H1 (cell line): ENCODE measurements at regions not wholly inside any gene's neighbourhood (a gene's known extent, or its start where the extent isn't known, plus 50 kb on each side); places are given as distances from the start of the nearest gene placed in this dataset.

Source experiments
- CTCF ChIA-PET: fragments of 300-600 bp; sonication (Branson Sonifier 250); formaldehyde crosslinking; loops from one replicate; lab custom pipeline; 2021; ENCODE audit not compliant: partially characterized antibody; lab: Charles Lee
- POLR2A ChIA-PET: fragments of 300-600 bp; sonication (Branson Sonifier 250); formaldehyde crosslinking; loops from one replicate; lab custom pipeline; 2021; ENCODE audit warnings: inconsistent platforms; ENCODE audit not compliant: partially characterized antibody; lab: Charles Lee
- DNase-seq, 2 experiments: peaks; one replicate each; pipeline versions ENCODE4 v3.0.0 to v3.0.0-alpha.2; 2010 to 2022; ENCODE audit warnings: low spot score in 2 of 2, low read depth in 1 of 2, mixed read lengths in 1 of 2
- FAIRE-seq: peaks from 2 replicates; lab custom pipeline; 2011; peaks lifted over from hg19 to GRCh38; lab: Jason Lieb, UNC
- H2AFZ ChIP-seq: 2 replicates; pipeline ENCODE4 v1.8.1; 2012; ENCODE audit warnings: low read length, inconsistent platforms
- H2AK5ac ChIP-seq: 2 replicates; pipeline ENCODE4 v1.6.1; 2013; ENCODE audit warnings: low read depth, low read length
- H2BK120ac ChIP-seq: replicated peaks from 2 replicates; pipeline ENCODE3; 2013; ENCODE audit warnings: low read depth, low read length, inconsistent platforms
- H2BK12ac ChIP-seq: 2 replicates; pipeline ENCODE4 v1.6.1; 2013; ENCODE audit warnings: low read depth, low read length
- H2BK15ac ChIP-seq: 2 replicates; pipeline ENCODE4 v1.6.1; 2013; ENCODE audit warnings: low read length
- H2BK20ac ChIP-seq: 2 replicates; pipeline ENCODE4 v1.6.1; 2013; ENCODE audit warnings: low read length
- H2BK5ac ChIP-seq: 2 replicates; pipeline ENCODE4 v1.6.1; 2013; ENCODE audit warnings: low read depth, low read length
- H3K14ac ChIP-seq: 2 replicates; pipeline ENCODE4 v1.6.1; 2013; ENCODE audit warnings: inconsistent platforms; ENCODE audit not compliant: insufficient read length
- H3K18ac ChIP-seq: 2 replicates; pipeline ENCODE4 v1.6.1; 2013; ENCODE audit warnings: low read length; ENCODE audit errors: extremely low read depth
- H3K23ac ChIP-seq: 2 replicates; pipeline ENCODE4 v1.6.1; 2013; ENCODE audit warnings: inconsistent platforms; ENCODE audit not compliant: insufficient read length
- H3K23me2 ChIP-seq: 2 replicates; pipeline ENCODE4 v1.6.1; 2013; ENCODE audit warnings: low read depth, low read length
- H3K27ac ChIP-seq: 2 replicates; pipeline ENCODE4 v1.6.1; 2011; ENCODE audit warnings: low read depth, low read length, inconsistent platforms
- H3K27me3 ChIP-seq, 4 experiments: replicated peaks in 1 of 4; 1 replicate in 1 of 4; 2 replicates in 3 of 4; pipeline versions ENCODE4 v1.6.1 to v1.8.1; 2011 to 2013; ENCODE audit warnings: low read length in 3 of 4, mild to moderate bottlenecking in 3 of 4, inconsistent platforms in 2 of 4, mixed read lengths in 2 of 4, moderate library complexity in 1 of 4; ENCODE audit not compliant: control insufficient read depth in 3 of 4, insufficient read depth in 3 of 4; ENCODE audit errors: extremely low read depth in 1 of 4
- H3K36me3 ChIP-seq, 4 experiments: 2 replicates each; pipeline versions ENCODE4 v1.6.1 to v1.8.1; 2011 to 2013; ENCODE audit warnings: mild to moderate bottlenecking in 4 of 4, low read length in 3 of 4, moderate library complexity in 2 of 4, control low read depth in 1 of 4, inconsistent platforms in 1 of 4; ENCODE audit not compliant: insufficient read depth in 4 of 4, control insufficient read depth in 2 of 4
- H3K4ac ChIP-seq: replicated peaks from 2 replicates; pipeline ENCODE3; 2013; ENCODE audit warnings: low read length, low read depth, mixed read lengths, inconsistent platforms; ENCODE audit not compliant: insufficient read length
- H3K4me1 ChIP-seq, 4 experiments: replicated peaks in 1 of 4; 1 replicate in 1 of 4; 2 replicates in 3 of 4; pipeline versions ENCODE4 v1.6.1 to v1.8.1; 2011 to 2013; ENCODE audit warnings: low read length in 3 of 4, inconsistent platforms in 2 of 4, mixed read lengths in 1 of 4; ENCODE audit not compliant: insufficient read depth in 4 of 4, control insufficient read depth in 3 of 4
- H3K4me2 ChIP-seq, 2 experiments: 2 replicates each; pipeline versions ENCODE4 v1.6.1 to v1.8.1; 2011 to 2013; ENCODE audit warnings: low read depth in 2 of 2, low read length in 2 of 2, control low read depth in 1 of 2, inconsistent platforms in 1 of 2, mild to moderate bottlenecking in 1 of 2; ENCODE audit not compliant: insufficient read depth in 1 of 2
- H3K4me3 ChIP-seq, 4 experiments: fragments of 200-600, 300-600 bp in 1 of 4; sonication (generic), shearing (Covaris generic), sonication (Bioruptor Twin) in 1 of 4; 2 replicates each; pipeline versions ENCODE4 v1.5.1 to v1.8.1; 2011 to 2016; ENCODE audit warnings: low read length in 4 of 4, low read depth in 3 of 4, control low read depth in 2 of 4, inconsistent platforms in 2 of 4, mild to moderate bottlenecking in 2 of 4, mixed read lengths in 1 of 4, moderate library complexity in 1 of 4; ENCODE audit not compliant: insufficient read depth in 2 of 4; ENCODE audit errors: extremely low read depth in 1 of 4
- H3K56ac ChIP-seq: replicated peaks from 2 replicates; pipeline ENCODE3; 2013; ENCODE audit warnings: low read depth, mild to moderate bottlenecking, mixed read lengths, low read length, inconsistent platforms; ENCODE audit not compliant: insufficient read length
- H3K79me1 ChIP-seq: 2 replicates; pipeline ENCODE4 v1.6.1; 2013; ENCODE audit warnings: low read depth, low read length, control low read depth
- H3K79me2 ChIP-seq, 2 experiments: 2 replicates each; pipeline versions ENCODE4 v1.6.1 to v1.8.1; 2012 to 2013; ENCODE audit warnings: low read length in 2 of 2, mild to moderate bottlenecking in 2 of 2, inconsistent platforms in 1 of 2; ENCODE audit not compliant: insufficient read depth in 2 of 2, control insufficient read depth in 1 of 2
- H3K9ac ChIP-seq, 4 experiments: replicated peaks in 1 of 4; 1 replicate in 1 of 4; 2 replicates in 3 of 4; pipeline versions ENCODE4 v1.6.1 to v1.8.1; 2011 to 2013; ENCODE audit warnings: low read depth in 3 of 4, low read length in 3 of 4, control low read depth in 2 of 4, mild to moderate bottlenecking in 2 of 4, moderate library complexity in 2 of 4, inconsistent platforms in 1 of 4; ENCODE audit errors: extremely low read depth in 1 of 4
- H3K9me3 ChIP-seq, 2 experiments: 2 replicates each; pipeline versions ENCODE4 v1.6.1 to v1.8.1; 2012 to 2013; ENCODE audit warnings: mild to moderate bottlenecking in 2 of 2, moderate library complexity in 2 of 2, control low read depth in 1 of 2, inconsistent platforms in 1 of 2, low read depth in 1 of 2, low read length in 1 of 2, mixed read lengths in 1 of 2; ENCODE audit not compliant: insufficient read depth in 2 of 2
- H4K20me1 ChIP-seq, 2 experiments: replicated peaks in 1 of 2; 2 replicates each; pipeline versions ENCODE3 to v1.8.1; 2011 to 2013; ENCODE audit warnings: inconsistent platforms in 2 of 2, low read length in 2 of 2, mild to moderate bottlenecking in 1 of 2; ENCODE audit not compliant: insufficient read depth in 2 of 2, control insufficient read depth in 1 of 2
- H4K5ac ChIP-seq: 2 replicates; pipeline ENCODE4 v1.6.1; 2013; ENCODE audit warnings: low read length, low read depth, mixed read lengths, inconsistent platforms; ENCODE audit not compliant: insufficient read length
- H4K8ac ChIP-seq: 2 replicates; pipeline ENCODE4 v1.8.0; 2013; ENCODE audit warnings: mild to moderate bottlenecking, moderate library complexity, low read length, inconsistent platforms; ENCODE audit not compliant: insufficient read depth; ENCODE audit errors: extremely low read depth
- H4K91ac ChIP-seq: replicated peaks from 2 replicates; pipeline ENCODE3; 2013; ENCODE audit warnings: low read length, mixed read lengths, inconsistent platforms; ENCODE audit not compliant: insufficient read length
- ASH2L ChIP-seq: fragments of 200-600, 300-600 bp; sonication (generic); IDR thresholded peaks from one replicate; pipeline ENCODE4 v1.7.1; 2017; ENCODE audit warnings: low read length
- BRCA1 ChIP-seq: IDR thresholded peaks from 2 replicates; pipeline ENCODE4 v1.6.1; 2012; ENCODE audit warnings: low read depth, low read length, improper control_type of control experiment
- CHD1 ChIP-seq: IDR thresholded peaks from 2 replicates; pipeline ENCODE4 v1.6.1; 2012; ENCODE audit warnings: low read depth, low read length, improper control_type of control experiment
- CTBP2 ChIP-seq: IDR thresholded peaks from 2 replicates; pipeline ENCODE4 v1.7.0; 2011; ENCODE audit warnings: borderline replicate concordance, mild to moderate bottlenecking, moderate library complexity, mixed read lengths, low read length; ENCODE audit not compliant: insufficient read depth, insufficient read length
- GABPA ChIP-seq: IDR thresholded peaks from 2 replicates; pipeline ENCODE4 v1.6.1; 2011; ENCODE audit warnings: mild to moderate bottlenecking, low read length, moderate library complexity, borderline replicate concordance; ENCODE audit not compliant: insufficient read depth
- GTF2F1 ChIP-seq: IDR thresholded peaks from 2 replicates; pipeline ENCODE4 v1.6.1; 2012; ENCODE audit warnings: low read depth, low read length, improper control_type of control experiment, borderline replicate concordance
- HDAC6 ChIP-seq: IDR thresholded peaks from one replicate; pipeline ENCODE4 v1.7.1; 2012; ENCODE audit warnings: low read depth, mild to moderate bottlenecking, inconsistent platforms, low read length, moderate library complexity
- KDM5A ChIP-seq: fragments of 200-600 bp; IDR thresholded peaks from 2 replicates; pipeline ENCODE4 v1.7.1; 2012; ENCODE audit warnings: mild to moderate bottlenecking, low read length, inconsistent platforms, mixed read lengths
- MAFK ChIP-seq: IDR thresholded peaks from 2 replicates; pipeline ENCODE4 v1.6.1; 2012; ENCODE audit warnings: low read depth, mild to moderate bottlenecking, improper control_type of control experiment, low read length
- SIN3A ChIP-seq, 2 experiments: IDR thresholded peaks in 1 of 2; conservative IDR thresholded peaks in 1 of 2; 2 replicates each; pipeline ENCODE4 v1.6.1; 2011 to 2012; ENCODE audit warnings: low read length in 2 of 2, improper control_type of control experiment in 1 of 2, low read depth in 1 of 2, mild to moderate bottlenecking in 1 of 2
- SIX5 ChIP-seq: IDR thresholded peaks from 2 replicates; pipeline ENCODE4 v1.6.1; 2011; ENCODE audit warnings: mild to moderate bottlenecking, low read depth, low read length
- SP4 ChIP-seq: IDR thresholded peaks from 2 replicates; pipeline ENCODE4 v1.6.1; 2012; ENCODE audit warnings: low read length, inconsistent platforms
- TAF1 ChIP-seq: IDR thresholded peaks from 2 replicates; pipeline ENCODE4 v1.6.1; 2011; ENCODE audit warnings: mild to moderate bottlenecking, low read depth, low read length
- USF2 ChIP-seq: IDR thresholded peaks from 2 replicates; pipeline ENCODE4 v1.6.1; 2011; ENCODE audit warnings: low read length, improper control_type of control experiment
- ZNF274 ChIP-seq: IDR thresholded peaks from 2 replicates; pipeline ENCODE4 v1.7.0; 2012; ENCODE audit warnings: low read length, borderline replicate concordance; ENCODE audit errors: extremely low read depth
- WGBS, 2 experiments: shearing (Covaris generic) in 1 of 2; methylation state at CpG; one replicate each; pipeline versions ENCODE4 v1.1.6 to v1.1.7; 2013 to 2015; ENCODE audit warnings: low lambda C conversion rate in 2 of 2, mixed read lengths in 2 of 2, inconsistent platforms in 1 of 2, low coverage in 1 of 2, missing lambda C conversion rate in 1 of 2; ENCODE audit not compliant: insufficient replicate concordance in 2 of 2, insufficient coverage in 1 of 2, insufficient read length in 1 of 2; ENCODE audit errors: extremely low coverage in 1 of 2, missing lambda C conversion rate in 1 of 2; 5-methylcytosine and 5-hydroxymethylcytosine counted together

- H3K79me1 ChIP-seq = no peaks in the 10 kb centered on the region
- H4K20me1 ChIP-seq = no peaks in the 10 kb centered on the region
- H4K5ac ChIP-seq = no peak overlapping the region
- no peaks in the 10 kb centered on the region for H3K79me2 ChIP-seq
- H3K27ac ChIP-seq = no peak overlapping the region
- H3K4me2 ChIP-seq = no peak overlapping the region
- H2BK120ac ChIP-seq = no peak overlapping the region
- ChIA-PET POLR2A (no interaction called here), CTCF (no interaction called here)
- H3K27me3 ChIP-seq = no peaks in the 10 kb centered on the region
- no peak overlapping the region for H3K9ac ChIP-seq
- no peak overlapping the region for H2BK15ac ChIP-seq
- H4K91ac ChIP-seq = no peak overlapping the region
- H2BK20ac ChIP-seq = no peak overlapping the region
- no peak overlapping the region for H3K14ac ChIP-seq
- DNase-seq (no peak), FAIRE-seq (no peak)
- no peak overlapping the region for H3K56ac ChIP-seq
- H4K8ac ChIP-seq = no peak overlapping the region
- H2BK12ac ChIP-seq = no peak overlapping the region
- H3K4me1 ChIP-seq = peaks cover 2 to 7% (median 2%) of the 10 kb centered on the region in 4 experiments; a peak in 4 of 7 replicates
- no peak overlapping the region for H3K4me3 ChIP-seq
- H3K18ac ChIP-seq = no peak overlapping the region
- H3K4ac ChIP-seq = no peak overlapping the region
- peak overlapping the region; percentile 51 for H2AFZ ChIP-seq
- 87% methylated on average over 11 of the region's 11 CpGs; no CpG with 5 or more reads in 1 of the 2 experiments for WGBS, 2 experiments
- H2AK5ac ChIP-seq = no peak overlapping the region
- H3K23me2 ChIP-seq = no peaks in the 10 kb centered on the region
- no peak overlapping the region for H2BK5ac ChIP-seq
- H3K23ac ChIP-seq = no peak overlapping the region
- H3K9me3 ChIP-seq = no peaks in the 10 kb centered on the region
- no peaks in the 10 kb centered on the region for H3K36me3 ChIP-seq
- TF ChIP-seq BRCA1 = no peak
- TF ChIP-seq CTBP2 = no peak
- TF ChIP-seq GABPA = no peak
- TF ChIP-seq MAFK = no peak
- no peak for TF ChIP-seq HDAC6
- no peak for TF ChIP-seq ZNF274
- TF ChIP-seq SIX5 = no peak
- no peak for TF ChIP-seq CHD1
- no peak for TF ChIP-seq SIN3A (conservative IDR thresholded peaks at IDR 0.05 in 1 of 2, IDR thresholded peaks at IDR 0.05 in 1 of 2; ENCODE audit: low read depth in 1 of 2, low read length in 2 of 2)
- TF ChIP-seq KDM5A = no peak
- no peak for TF ChIP-seq GTF2F1
- TF ChIP-seq ASH2L = no peak
- no peak for TF ChIP-seq SP4
- TF ChIP-seq USF2 = no peak
- no peak for TF ChIP-seq TAF1
Observed at GRCh38 chr18:78144669-78145068, 834.9 kb upstream of the SALL3 start.
